GM19324 (cell line): ENCODE measurements at regions not wholly inside any gene's neighbourhood (a gene's known extent, or its start where the extent isn't known, plus 50 kb on each side); places are given as distances from the start of the nearest gene placed in this dataset.

Experiments used
- ATAC-seq: cut with Tn5 transposase; IDR thresholded peaks from one replicate; pipeline ENCODE4 v1.9.1; 2021; ENCODE audit warnings: mild to moderate bottlenecking, moderate library complexity; ENCODE audit not compliant: unreplicated experiment, low FRiP score

GRCh38 chr5:20694121-20694520 is 706.1 kb upstream of the CDH18 start:
- no peak for ATAC-seq

- ATAC-seq: no peak
Measured at GRCh38 chr5:20692913-20693312, 704.9 kb upstream of the CDH18 start.

GRCh38 chr5:20683241-20683940 is 695.4 kb upstream of the CDH18 start:
- ATAC-seq: no peak

- no peak for ATAC-seq
Measured at GRCh38 chr5:20680718-20681302, 692.8 kb upstream of the CDH18 start.

GRCh38 chr5:20678814-20679298 is 690.9 kb upstream of the CDH18 start:
- no peak for ATAC-seq

- ATAC-seq: no peak
Measured at GRCh38 chr5:20678386-20678785, 690.4 kb upstream of the CDH18 start.

- no peak for ATAC-seq
Measured at GRCh38 chr5:20660588-20660987, 672.6 kb upstream of the CDH18 start.

- ATAC-seq: no peak
Measured at GRCh38 chr5:20656262-20656661, 668.3 kb upstream of the CDH18 start.

- no peak for ATAC-seq
Measured at GRCh38 chr5:20655211-20655610, 667.2 kb upstream of the CDH18 start.

GRCh38 chr5:20654746-20655145 is 666.7 kb upstream of the CDH18 start:
- no peak for ATAC-seq

GRCh38 chr5:20654033-20654432 is 666.0 kb upstream of the CDH18 start:
- no peak for ATAC-seq

- ATAC-seq: no peak
Measured at GRCh38 chr5:20649966-20650365, 662.0 kb upstream of the CDH18 start.

GRCh38 chr5:20648981-20649380 is 661.0 kb upstream of the CDH18 start:
- no peak for ATAC-seq

GRCh38 chr5:20636686-20637085 is 648.7 kb upstream of the CDH18 start:
- ATAC-seq: no peak

- no peak for ATAC-seq
Measured at GRCh38 chr5:20619591-20619990, 631.6 kb upstream of the CDH18 start.

GRCh38 chr5:20618340-20618739 is 630.3 kb upstream of the CDH18 start:
- no peak for ATAC-seq

GRCh38 chr5:20617841-20618240 is 629.8 kb upstream of the CDH18 start:
- ATAC-seq: no peak

GRCh38 chr5:20615888-20616563 is 628.0 kb upstream of the CDH18 start:
- ATAC-seq: no peak

GRCh38 chr5:20611620-20612019 is 623.6 kb upstream of the CDH18 start:
- ATAC-seq: no peak

- no peak for ATAC-seq
Measured at GRCh38 chr5:20610681-20611080, 622.7 kb upstream of the CDH18 start.

GRCh38 chr5:20609126-20609525 is 621.1 kb upstream of the CDH18 start:
- ATAC-seq: no peak

GRCh38 chr5:20608567-20608966 is 620.6 kb upstream of the CDH18 start:
- ATAC-seq: no peak
